B cell (primary cell): ENCODE measurements at regions not wholly inside any gene's neighbourhood (a gene's known extent, or its start where the extent isn't known, plus 50 kb on each side); places are given as distances from the start of the nearest gene placed in this dataset.

Experiments used
- ATAC-seq: fragments of 200-7000 bp; cut with Tn5 transposase; one replicate; pipeline ENCODE4 v1.10.0; 2021; ENCODE audit warnings: low read depth, mild to moderate bottlenecking, moderate number of reproducible peaks, moderate library complexity
- CTCF ChIA-PET: fragments of 350-600 bp; sonication (Branson Sonifier 250); formaldehyde crosslinking; loops from one replicate; lab custom pipeline; 2021; ENCODE audit warnings: antibody characterized with exemption, inconsistent platforms; lab: Charles Lee
- POLR2A ChIA-PET: fragments of 350-600 bp; sonication (Branson Sonifier 250); formaldehyde crosslinking; loops from one replicate; lab custom pipeline; 2021; ENCODE audit warnings: antibody characterized with exemption; lab: Charles Lee
- DNase-seq: peaks from one replicate; pipeline ENCODE4 v3.0.0; 2013
- H2AFZ ChIP-seq: 2 replicates; pipeline ENCODE4 v1.6.1; 2012; ENCODE audit warnings: mild to moderate bottlenecking, low read depth, low read length; ENCODE audit not compliant: insufficient read depth, poor library complexity, severe bottlenecking
- H3K27ac ChIP-seq, 2 donors: 1 replicate in 1 of 2; 2 replicates in 1 of 2; pipeline ENCODE4 v1.5.1; 2012 to 2013; ENCODE audit warnings: low read length in 2 of 2, mild to moderate bottlenecking in 2 of 2, moderate library complexity in 1 of 2
- H3K27me3 ChIP-seq, 4 experiments: fragments of 200-600 bp in 1 of 4; sonication (generic) in 1 of 4; replicated peaks in 1 of 4; 1 replicate in 2 of 4; 2 replicates in 2 of 4; pipeline versions ENCODE4 v1.6.1 to v1.7.0; 2013 to 2016; ENCODE audit warnings: low read length in 3 of 4, mild to moderate bottlenecking in 2 of 4, mixed read lengths in 1 of 4, moderate library complexity in 1 of 4; ENCODE audit not compliant: insufficient read depth in 4 of 4, control insufficient read depth in 3 of 4; ENCODE audit errors: control extremely low read depth in 1 of 4
- H3K36me3 ChIP-seq, 2 experiments: replicated peaks in 1 of 2; 1 replicate in 1 of 2; 2 replicates in 1 of 2; pipeline versions ENCODE4 v1.6.1 to v1.7.1; 2013; ENCODE audit warnings: low read length in 1 of 2; ENCODE audit not compliant: insufficient read depth in 2 of 2, control insufficient read depth in 1 of 2; ENCODE audit errors: control extremely low read depth in 1 of 2, extremely low read depth in 1 of 2
- H3K4me1 ChIP-seq, 2 donors: fragments of 200-600 bp in 1 of 2; sonication (generic) in 1 of 2; 1 replicate in 1 of 2; 2 replicates in 1 of 2; pipeline versions ENCODE4 v1.5.1 to v1.6.1; 2013 to 2017; ENCODE audit warnings: low read length in 2 of 2; ENCODE audit not compliant: control insufficient read depth in 2 of 2, insufficient read depth in 2 of 2
- H3K4me2 ChIP-seq: replicated peaks from 2 replicates; pipeline ENCODE3; 2012; ENCODE audit warnings: mild to moderate bottlenecking, low read depth, low read length; ENCODE audit not compliant: poor library complexity, severe bottlenecking
- H3K4me3 ChIP-seq, 5 experiments: fragments of 200-600 bp in 1 of 5; sonication (generic) in 1 of 5; 1 replicate in 3 of 5; 2 replicates in 2 of 5; pipeline versions ENCODE4 v1.5.1 to v1.7.0; 2011 to 2016; ENCODE audit warnings: low read length in 4 of 5, mild to moderate bottlenecking in 4 of 5, low read depth in 2 of 5, control low read depth in 1 of 5, moderate library complexity in 1 of 5; ENCODE audit not compliant: insufficient read depth in 1 of 5; ENCODE audit errors: control extremely low read depth in 1 of 5, extremely low read depth in 1 of 5
- H3K79me2 ChIP-seq: fragments of 200-600 bp; sonication (generic); one replicate; pipeline ENCODE4 v1.6.0; 2016; ENCODE audit warnings: low read length; ENCODE audit not compliant: control insufficient read depth, insufficient read depth
- H3K9ac ChIP-seq: fragments of 200-600 bp; sonication (generic); 2 replicates; pipeline ENCODE4 v1.6.1; 2017; ENCODE audit warnings: mild to moderate bottlenecking, low read length, moderate library complexity
- H3K9me3 ChIP-seq, 3 donors: one replicate each; pipeline versions ENCODE4 v1.6.1 to v1.7.1; 2013; ENCODE audit warnings: low read length in 2 of 3; ENCODE audit not compliant: control insufficient read depth in 2 of 3, insufficient read depth in 1 of 3; ENCODE audit errors: control extremely low read depth in 1 of 3
- H4K20me1 ChIP-seq: 2 replicates; pipeline ENCODE4 v1.6.0; 2012; ENCODE audit warnings: mild to moderate bottlenecking, low read length; ENCODE audit not compliant: insufficient read depth, control insufficient read depth, poor library complexity, severe bottlenecking
- H3K27ac Mint-ChIP-seq: one replicate; pipeline ENCODE4 v1.8.0; 2021; ENCODE audit warnings: mixed read lengths
- H3K27me3 Mint-ChIP-seq: one replicate; pipeline ENCODE4 v1.8.0; 2021; ENCODE audit warnings: mixed read lengths
- H3K4me1 Mint-ChIP-seq: one replicate; pipeline ENCODE4 v1.8.0; 2021; ENCODE audit warnings: mixed read lengths
- H3K4me3 Mint-ChIP-seq: one replicate; pipeline ENCODE4 v1.8.0; 2021; ENCODE audit warnings: mixed read lengths
- H3K9me3 Mint-ChIP-seq: one replicate; pipeline ENCODE4 v1.8.0; 2022; ENCODE audit warnings: mixed read lengths; ENCODE audit not compliant: insufficient read depth
- EZH2 ChIP-seq: IDR thresholded peaks from 2 replicates; pipeline ENCODE4 v1.6.1; 2012; ENCODE audit warnings: borderline replicate concordance, low read depth, mild to moderate bottlenecking, moderate library complexity, low read length; ENCODE audit not compliant: insufficient read depth, poor library complexity, severe bottlenecking
- WGBS: methylation state at CpG from one replicate; pipeline ENCODE4 v1.1.5; 2013; ENCODE audit warnings: missing lambda C conversion rate; ENCODE audit not compliant: insufficient coverage; 5-methylcytosine and 5-hydroxymethylcytosine counted together
- intact Hi-C: fragments of 100-400 bp; cut with micrococcal nuclease; formaldehyde crosslinking; loops from one replicate; pipeline ENCODE4 v1.10.0; 2022
- TF ChIP-seq, protein P1 (sequence below): fragments of 200-600 bp; IDR thresholded peaks from one replicate; pipeline ENCODE4 v1.8.0; 2022; ENCODE audit warnings: antibody characterized with exemption, mild to moderate bottlenecking

DNA sequence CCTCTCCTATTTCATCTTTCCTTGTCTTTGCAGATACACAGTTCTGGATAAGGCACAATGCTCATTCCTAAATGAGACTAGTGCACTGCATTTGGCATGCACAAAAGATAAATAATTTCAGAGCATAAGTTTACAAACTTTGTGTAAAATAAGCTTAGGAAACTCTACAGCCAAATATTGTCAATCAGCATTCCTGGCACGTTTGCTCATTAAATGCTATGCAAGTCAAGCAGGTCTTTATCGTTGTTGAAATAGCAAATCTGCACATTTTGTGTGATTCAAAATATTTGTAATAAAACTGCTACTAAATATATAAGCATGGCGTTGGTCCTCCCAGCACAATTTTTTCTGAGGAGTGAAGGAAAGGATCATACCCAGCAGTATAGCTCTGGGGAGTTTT lies 322.1 kb upstream of the NOCT start:
- Histone ChIP-seq H3K36me3 (no peaks in the 10 kb centered on the region), H3K9me3 (no peaks in the 10 kb centered on the region), H3K4me1 (no peaks in the 10 kb centered on the region), H3K27me3 (peaks cover 0 to 3% (median 0%) of the 10 kb centered on the region in 4 experiments), H3K9ac (no peak overlapping the region), H4K20me1 (no peaks in the 10 kb centered on the region), H3K4me3 (no peak overlapping the region), H3K4me2 (no peak overlapping the region), H2AFZ (no peak overlapping the region), H3K27ac (no peak overlapping the region), H3K79me2 (no peaks in the 10 kb centered on the region)
- Mint-ChIP-seq H3K4me3 (no peak overlapping the region), H3K9me3 (no peaks in the 10 kb centered on the region), H3K27ac (no peak overlapping the region), H3K27me3 (peaks cover 12% of the 10 kb centered on the region), H3K4me1 (no peaks in the 10 kb centered on the region)
- intact Hi-C loops: no loop called here
- no peak for DNase-seq
- CTCF ChIA-PET: interaction anchor here (2.8 kb wide), 1 partner anchor 13 kb away, joined by 15 read pairs; no protein-coding TSS in a partner anchor
- no CpG with 5 or more reads among the region's 3 CpGs for WGBS
- no peak for ATAC-seq
- POLR2A ChIA-PET: no interaction called here
- no peak for TF ChIP-seq EZH2
- TF ChIP-seq, protein P1, sequence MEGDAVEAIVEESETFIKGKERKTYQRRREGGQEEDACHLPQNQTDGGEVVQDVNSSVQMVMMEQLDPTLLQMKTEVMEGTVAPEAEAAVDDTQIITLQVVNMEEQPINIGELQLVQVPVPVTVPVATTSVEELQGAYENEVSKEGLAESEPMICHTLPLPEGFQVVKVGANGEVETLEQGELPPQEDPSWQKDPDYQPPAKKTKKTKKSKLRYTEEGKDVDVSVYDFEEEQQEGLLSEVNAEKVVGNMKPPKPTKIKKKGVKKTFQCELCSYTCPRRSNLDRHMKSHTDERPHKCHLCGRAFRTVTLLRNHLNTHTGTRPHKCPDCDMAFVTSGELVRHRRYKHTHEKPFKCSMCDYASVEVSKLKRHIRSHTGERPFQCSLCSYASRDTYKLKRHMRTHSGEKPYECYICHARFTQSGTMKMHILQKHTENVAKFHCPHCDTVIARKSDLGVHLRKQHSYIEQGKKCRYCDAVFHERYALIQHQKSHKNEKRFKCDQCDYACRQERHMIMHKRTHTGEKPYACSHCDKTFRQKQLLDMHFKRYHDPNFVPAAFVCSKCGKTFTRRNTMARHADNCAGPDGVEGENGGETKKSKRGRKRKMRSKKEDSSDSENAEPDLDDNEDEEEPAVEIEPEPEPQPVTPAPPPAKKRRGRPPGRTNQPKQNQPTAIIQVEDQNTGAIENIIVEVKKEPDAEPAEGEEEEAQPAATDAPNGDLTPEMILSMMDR: no peak

DNA sequence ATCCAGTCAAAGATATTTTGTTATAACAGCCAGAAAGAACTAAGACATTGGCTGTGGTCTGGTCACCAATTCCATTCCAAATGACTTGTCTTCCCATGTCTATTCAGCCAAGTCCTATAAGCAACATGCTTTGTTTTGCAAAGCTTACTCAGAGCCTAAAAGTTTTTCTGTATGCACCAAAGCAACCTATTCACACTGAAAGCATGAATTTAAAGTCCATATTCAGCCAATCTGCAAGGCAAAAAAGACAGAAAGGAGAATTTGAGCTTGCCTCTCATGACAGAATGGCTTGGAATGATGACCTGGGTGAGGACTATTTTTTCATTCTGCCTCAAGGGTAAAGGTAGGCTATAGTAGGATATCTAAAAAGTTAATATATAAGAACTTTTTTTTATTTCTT lies 323.2 kb upstream of the NOCT start:
- peaks cover 0 to 3% (median 0%) of the 10 kb centered on the region in 4 experiments for H3K27me3 ChIP-seq
- no peak overlapping the region for H3K27ac ChIP-seq
- no peaks in the 10 kb centered on the region for H3K36me3 ChIP-seq
- Mint-ChIP-seq H3K27ac (no peak overlapping the region), H3K4me3 (no peak overlapping the region), H3K4me1 (no peaks in the 10 kb centered on the region), H3K9me3 (no peaks in the 10 kb centered on the region), H3K27me3 (peaks cover 12% of the 10 kb centered on the region)
- no peaks in the 10 kb centered on the region for H3K79me2 ChIP-seq
- no peak overlapping the region for H2AFZ ChIP-seq
- intact Hi-C loops: no loop called here
- H3K9ac ChIP-seq: no peak overlapping the region
- ATAC-seq (no peak), DNase-seq (no peak)
- H3K9me3 ChIP-seq: no peaks in the 10 kb centered on the region
- no peak overlapping the region for H3K4me3 ChIP-seq
- no peak overlapping the region for H3K4me2 ChIP-seq
- H3K4me1 ChIP-seq: no peaks in the 10 kb centered on the region
- H4K20me1 ChIP-seq: no peaks in the 10 kb centered on the region
- TF ChIP-seq, protein P1: no peak
- TF ChIP-seq EZH2: no peak
- ChIA-PET CTCF (interaction anchor here (3.0 kb wide), 1 partner anchor 11 kb away, joined by 25 read pairs; no protein-coding TSS in a partner anchor), POLR2A (no interaction called here)
